ENCODE measurements at regions not wholly inside any gene's neighbourhood (a gene's known extent, or its start where the extent isn't known, plus 50 kb on each side); places are given as distances from the start of the nearest gene placed in this dataset.

- H3K4me3 ChIP-seq = no peak overlapping the region
- H3K4me1 ChIP-seq = no peaks in the 10 kb centered on the region
- no peaks in the 10 kb centered on the region for H3K9me3 ChIP-seq
- no peaks in the 10 kb centered on the region for H3K27me3 ChIP-seq
- TF ChIP-seq CTCF (IDR thresholded peaks at IDR 0.05) (no peak), POLR2A (IDR thresholded peaks at IDR 0.05) (no peak), EP300 (IDR thresholded peaks at IDR 0.05) (no peak), POLR2AphosphoS5 (IDR thresholded peaks at IDR 0.05) (no peak)
- H3K27ac ChIP-seq = no peak overlapping the region
- 93 to 100% (median 97%) methylated on average over 1 of the region's 1 CpG for WGBS, 5 donors
- DNase-seq = no peak
- intact Hi-C loops (cut with DNase I; ENCODE audit: low total_unique reads) = no loop called here
- no peaks in the 10 kb centered on the region for H3K36me3 ChIP-seq
These were observed 70.7 kb downstream of the NR2F1 start for GRCh38 chr5:93653716-93654115.

- no peak overlapping the region for H3K4me3 ChIP-seq
- WGBS, 5 donors = 56 to 81% (median 71%) methylated on average over 1 of the region's 1 CpG
- intact Hi-C loops (cut with DNase I; ENCODE audit: low total_unique reads) = no loop called here
- DNase-seq = no peak
- H3K36me3 ChIP-seq = no peaks in the 10 kb centered on the region
- H3K4me1 ChIP-seq = no peaks in the 10 kb centered on the region
- no peaks in the 10 kb centered on the region for H3K27me3 ChIP-seq
- no peak for TF ChIP-seq POLR2A (IDR thresholded peaks at IDR 0.05)
- no peak for TF ChIP-seq CTCF (IDR thresholded peaks at IDR 0.05)
- TF ChIP-seq POLR2AphosphoS5 (IDR thresholded peaks at IDR 0.05) = no peak
- TF ChIP-seq EP300 (IDR thresholded peaks at IDR 0.05) = no peak
- H3K27ac ChIP-seq = no peak overlapping the region
- no peaks in the 10 kb centered on the region for H3K9me3 ChIP-seq
These were observed 66.3 kb downstream of the NR2F1 start for GRCh38 chr5:93649234-93649900.

- Histone ChIP-seq H3K9me3 (no peaks in the 10 kb centered on the region), H3K27me3 (no peaks in the 10 kb centered on the region), H3K36me3 (no peaks in the 10 kb centered on the region), H3K4me1 (no peaks in the 10 kb centered on the region), H3K27ac (no peak overlapping the region), H3K4me3 (no peak overlapping the region)
- DNase-seq = no peak
- intact Hi-C loops (cut with DNase I; ENCODE audit: low total_unique reads) = no loop called here
- TF ChIP-seq POLR2A (IDR thresholded peaks at IDR 0.05) (no peak), EP300 (IDR thresholded peaks at IDR 0.05) (no peak), POLR2AphosphoS5 (IDR thresholded peaks at IDR 0.05) (no peak), CTCF (IDR thresholded peaks at IDR 0.05) (no peak)
- WGBS, 5 donors = 41 to 74% (median 54%) methylated on average over 2 of the region's 2 CpGs
These were observed 61.7 kb downstream of the NR2F1 start for GRCh38 chr5:93644760-93645159.
